NCI-H2171 (cell line): ENCODE measurements at regions not wholly inside any gene's neighbourhood (a gene's known extent, or its start where the extent isn't known, plus 50 kb on each side); places are given as distances from the start of the nearest gene placed in this dataset.

Experiments used
- DNase-seq: peaks from one replicate; lab custom pipeline; 2025; lab: John Stamatoyannopoulos, UW

DNA sequence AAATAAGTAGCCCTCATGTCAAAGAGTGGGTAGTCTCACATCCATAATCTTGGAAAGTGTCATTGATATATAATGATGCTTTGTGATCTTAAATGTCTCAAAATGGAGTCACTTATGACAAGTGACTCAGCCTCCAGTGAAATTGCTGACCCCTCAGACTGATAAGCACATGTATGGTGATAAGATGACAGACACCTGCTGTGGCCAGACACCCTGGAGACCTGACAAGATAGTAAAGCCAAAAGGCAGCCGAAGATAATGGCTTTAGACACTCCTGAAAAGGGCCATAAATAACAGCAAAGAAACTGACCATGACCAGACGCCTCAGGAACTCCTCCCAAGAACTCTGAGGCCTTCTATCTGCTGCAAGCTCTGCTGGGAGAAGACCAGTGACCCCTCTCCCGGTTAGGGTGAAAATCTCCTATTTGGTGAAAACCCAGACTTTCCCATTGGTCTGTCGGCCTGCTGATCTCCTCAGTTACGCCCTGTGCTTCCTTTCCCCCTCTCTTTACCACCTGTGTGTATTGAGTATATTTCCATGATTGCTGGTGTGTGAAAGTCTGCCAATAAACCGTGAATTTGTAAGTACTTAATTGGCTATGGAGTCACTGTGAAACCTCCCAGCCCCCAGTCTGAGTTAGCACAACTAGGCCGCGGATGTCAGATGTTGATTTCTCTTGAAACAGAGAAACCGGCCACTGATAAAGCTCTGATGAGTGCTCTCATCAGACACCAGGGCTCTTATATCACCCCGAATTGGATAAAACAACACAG is 226.7 kb upstream of the MYOCD start:
- no peak for DNase-seq

DNA sequence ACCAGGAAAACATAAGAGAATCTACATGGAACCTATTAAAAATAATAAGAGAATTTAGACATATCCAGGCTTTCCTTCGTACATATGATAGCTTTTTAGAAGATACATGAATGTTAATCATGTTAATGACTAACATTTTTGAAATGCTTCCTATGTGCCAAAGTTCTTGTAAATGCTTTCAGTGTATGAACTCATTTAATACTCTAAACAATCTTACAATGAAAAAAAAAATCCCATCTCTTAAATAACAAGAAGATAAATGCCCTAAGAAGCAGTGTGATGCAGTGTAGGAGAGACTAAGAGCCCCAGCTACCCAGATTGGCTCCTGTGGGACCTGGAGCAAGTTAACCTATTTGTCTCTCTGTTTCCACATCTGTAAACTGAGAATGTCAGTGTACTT is 220.4 kb upstream of the MYOCD start:
- no peak for DNase-seq

DNA sequence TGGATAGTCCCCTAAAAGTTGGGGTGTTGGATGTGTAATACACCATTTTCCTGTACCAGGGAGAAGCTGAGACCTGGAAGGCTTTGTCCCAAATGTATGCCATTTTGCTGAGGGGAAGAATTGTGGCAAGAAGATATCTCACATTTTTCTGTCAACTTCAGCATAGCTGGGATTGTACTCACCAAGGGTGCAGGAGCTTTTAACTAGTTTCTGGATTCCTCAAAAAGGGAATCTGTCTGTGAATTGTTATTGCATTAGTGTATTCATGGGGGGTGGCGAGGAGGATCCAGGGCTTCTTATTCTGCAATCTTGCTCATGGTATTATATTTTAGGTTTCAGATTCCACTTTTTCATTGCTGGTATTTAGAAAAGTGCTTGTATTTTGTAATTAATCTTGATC is 208.2 kb upstream of the MYOCD start:
- no peak for DNase-seq

DNA sequence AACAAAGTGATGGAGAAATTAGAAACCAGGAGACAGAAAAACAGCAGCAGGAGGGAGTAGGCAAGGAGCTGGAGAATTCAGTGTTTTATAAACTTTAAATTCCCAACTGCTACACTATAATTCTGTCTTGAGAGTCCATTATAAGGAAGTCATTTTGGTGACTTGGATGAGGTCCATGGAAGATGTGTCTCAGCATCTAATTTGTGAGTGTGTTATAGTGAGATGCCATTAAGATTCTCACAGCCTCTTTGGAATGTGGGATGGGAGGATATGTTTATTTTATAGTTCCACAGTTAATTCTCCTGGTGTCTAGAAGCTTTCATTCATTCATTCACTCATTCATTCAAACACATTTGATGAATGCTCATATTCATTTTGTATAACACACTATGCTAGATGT is 206.0 kb upstream of the MYOCD start:
- no peak for DNase-seq

DNA sequence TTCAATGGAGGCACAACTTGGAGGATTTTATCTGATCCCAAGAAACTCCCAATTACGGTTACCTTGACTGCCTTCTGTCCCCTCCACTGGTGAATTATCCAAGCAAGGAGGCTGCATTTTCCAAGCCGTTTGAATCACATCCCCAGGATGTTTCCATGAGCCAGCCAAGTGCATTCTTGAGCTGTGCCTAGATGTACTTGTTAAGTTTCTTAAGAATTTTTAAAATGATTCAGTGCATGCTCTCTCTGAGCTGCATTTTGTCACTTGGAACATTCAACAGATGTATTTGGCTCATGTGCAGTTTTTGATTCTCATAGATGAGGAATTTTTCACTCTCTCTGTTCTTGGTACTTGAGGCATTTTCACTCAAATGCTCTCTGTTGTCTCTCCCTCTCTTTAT is 202.6 kb upstream of the MYOCD start:
- DNase-seq, result no peak

DNA sequence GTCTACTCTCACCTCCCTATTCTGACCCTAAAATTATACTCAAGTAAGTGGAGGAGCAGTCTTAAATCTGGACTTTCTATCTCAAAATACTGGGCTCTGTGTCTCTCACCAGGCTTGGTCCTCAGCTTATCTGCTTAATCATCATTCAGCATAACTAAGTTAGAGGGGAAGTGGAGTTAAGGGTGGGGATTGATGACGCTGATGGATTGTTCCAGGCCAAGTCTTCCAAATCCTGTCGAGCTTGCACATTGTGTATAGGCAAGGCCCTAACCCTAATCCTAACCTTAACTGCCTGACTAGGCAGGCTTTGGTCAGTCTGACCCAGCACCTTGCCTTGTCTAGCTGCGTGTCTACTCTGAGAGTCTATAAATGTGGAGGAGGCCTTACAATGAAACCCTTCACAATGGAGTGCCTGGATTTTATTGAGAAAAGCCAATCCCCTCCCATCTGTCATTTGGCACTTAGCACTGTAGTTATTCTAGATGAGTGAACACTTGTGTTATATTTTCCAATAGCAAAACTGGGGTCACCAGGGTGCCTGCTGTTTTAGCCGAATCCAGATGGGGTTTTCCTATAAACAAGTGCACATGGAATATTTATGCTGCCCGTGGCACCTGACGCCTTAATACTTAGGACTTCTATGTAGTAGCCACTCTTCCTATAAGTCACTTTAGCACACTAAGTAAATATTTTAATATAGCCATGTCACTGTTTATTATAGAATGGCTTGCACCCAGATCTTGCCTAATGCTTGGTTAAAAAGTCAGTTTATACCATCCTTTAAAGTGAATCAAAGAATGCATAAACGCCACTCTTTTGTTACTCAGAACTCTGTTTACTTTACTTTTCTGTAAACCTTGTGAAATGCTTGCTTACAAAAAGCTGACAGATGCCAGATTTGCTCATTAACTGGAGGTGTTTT is 193.2 kb upstream of the MYOCD start:
- DNase-seq, result peak; percentile 16

DNA sequence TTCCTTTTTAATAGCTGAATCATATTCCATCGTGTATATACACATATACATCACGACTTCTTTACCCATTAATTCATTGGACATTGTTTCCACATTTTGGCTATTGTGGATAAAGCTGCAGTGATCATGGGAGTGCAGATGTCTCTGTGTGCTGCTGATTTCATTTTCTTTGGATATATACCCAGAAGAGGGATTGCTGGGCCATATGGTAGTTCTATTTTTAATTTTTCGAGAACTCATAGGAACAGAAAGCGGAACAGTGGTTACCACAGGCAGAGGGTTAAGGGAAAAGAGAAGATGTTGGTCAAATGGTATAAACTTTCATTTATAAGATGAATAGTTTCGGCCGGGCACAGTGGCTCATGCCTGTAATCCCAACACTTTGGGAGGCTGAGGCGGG is 187.4 kb upstream of the MYOCD start:
- DNase-seq, result no peak

DNA sequence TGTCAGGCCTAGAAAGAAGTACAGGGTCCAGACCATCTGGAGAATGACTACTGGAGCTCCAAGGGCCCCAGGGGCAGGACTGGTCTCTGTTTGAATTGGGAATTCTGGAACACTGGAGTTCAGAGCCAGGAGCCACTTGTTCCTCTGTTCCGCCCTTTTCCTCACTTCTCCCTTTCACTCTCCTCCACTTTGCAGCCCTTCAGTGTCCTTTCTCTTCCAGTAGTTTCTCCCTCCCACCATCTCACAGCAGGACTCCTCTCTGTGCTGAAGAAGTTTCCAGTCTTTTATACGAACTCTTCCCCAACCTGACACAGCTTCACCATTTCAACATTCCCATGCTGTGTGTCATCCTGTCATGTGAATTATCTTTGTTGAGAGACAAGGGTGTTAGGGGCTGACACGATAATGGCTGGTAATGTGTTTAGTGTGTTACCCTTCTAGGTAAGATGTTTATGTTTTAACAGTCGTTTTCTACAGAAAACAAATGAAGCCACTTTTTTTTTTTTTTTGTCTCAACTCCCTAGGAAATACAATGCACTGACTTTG is 180.3 kb upstream of the MYOCD start:
- no peak for DNase-seq

DNA sequence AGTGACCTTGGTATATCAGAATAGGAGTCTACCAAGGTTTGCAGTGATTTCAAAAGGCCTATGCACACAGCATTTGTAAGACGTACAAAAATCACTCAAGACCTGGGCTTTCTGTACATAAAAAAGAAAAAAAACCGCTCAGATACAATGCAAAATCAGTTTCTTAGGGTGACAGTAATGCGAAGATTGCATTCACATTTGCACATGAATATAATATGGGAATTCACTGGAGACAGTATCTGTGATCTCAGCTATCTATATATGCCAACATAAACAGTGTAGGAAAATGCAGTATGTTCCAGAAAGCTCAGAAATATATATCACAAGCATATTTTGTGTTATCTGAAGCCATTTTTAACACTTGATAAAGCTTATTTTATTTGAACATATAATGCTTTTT is 176.4 kb upstream of the MYOCD start:
- no peak for DNase-seq

DNA sequence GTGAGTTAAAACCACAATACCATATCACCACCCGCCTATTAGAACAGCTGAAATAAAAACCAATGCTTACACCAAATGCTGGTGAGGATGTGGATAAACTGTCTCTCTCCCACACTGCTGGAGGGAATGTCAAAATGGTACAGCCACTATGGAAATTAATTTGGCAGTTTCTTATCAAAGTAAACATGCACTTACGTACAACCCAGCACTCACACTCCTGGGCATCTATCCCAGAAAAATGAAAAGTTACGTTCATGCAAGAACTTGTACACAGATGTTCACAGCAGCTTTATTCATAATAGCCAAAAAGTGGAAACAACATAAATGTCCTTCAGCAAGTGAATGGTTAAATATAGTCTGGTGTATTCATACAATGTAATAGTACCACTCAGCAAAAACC is 173.2 kb upstream of the MYOCD start:
- no peak for DNase-seq

DNA sequence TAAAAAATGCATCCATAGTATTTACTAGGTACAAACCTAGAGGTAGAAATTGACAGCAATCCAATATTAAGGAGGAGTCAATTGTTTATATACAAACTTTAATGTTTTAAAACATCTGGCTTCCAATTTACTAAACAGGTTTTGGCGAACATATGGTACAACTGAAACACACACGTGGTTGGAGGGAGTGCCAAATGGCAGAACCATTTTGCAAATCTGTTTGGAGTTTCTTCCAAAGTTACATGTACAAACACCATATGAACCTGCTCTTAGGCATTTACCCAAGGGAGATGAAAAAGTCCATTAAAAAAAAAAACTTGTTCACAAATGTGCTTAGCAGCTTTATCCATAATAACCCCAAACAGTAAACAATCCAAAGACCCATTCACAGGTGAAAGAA is 159.8 kb upstream of the MYOCD start:
- no peak for DNase-seq

DNA sequence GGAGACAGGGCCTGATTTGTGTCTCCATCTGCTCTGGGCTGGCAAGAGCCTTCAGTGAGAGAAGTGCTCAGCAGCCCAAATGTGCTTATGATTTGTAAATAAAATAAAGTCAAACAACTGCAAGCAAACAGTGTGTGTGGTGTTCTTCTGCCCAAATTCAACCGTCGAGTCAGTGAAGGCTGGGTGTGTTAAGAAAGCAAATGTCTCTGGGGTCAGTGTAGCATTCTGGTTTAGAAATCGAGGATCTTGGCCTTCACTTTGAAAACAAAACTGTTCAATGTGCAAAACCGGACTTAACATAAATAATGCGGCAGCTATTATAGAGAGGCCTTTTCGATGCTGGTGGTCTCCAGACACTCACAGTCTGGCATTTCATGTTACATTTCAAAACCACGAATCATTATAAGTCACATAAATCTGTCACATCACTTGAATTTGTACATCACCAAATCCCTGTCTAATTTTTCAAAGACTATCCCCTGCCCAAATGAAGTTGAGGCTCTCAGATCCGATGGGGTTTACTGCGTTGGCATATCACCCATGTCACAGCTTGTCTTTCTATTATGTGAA is 158.6 kb upstream of the MYOCD start:
- no peak for DNase-seq

DNA sequence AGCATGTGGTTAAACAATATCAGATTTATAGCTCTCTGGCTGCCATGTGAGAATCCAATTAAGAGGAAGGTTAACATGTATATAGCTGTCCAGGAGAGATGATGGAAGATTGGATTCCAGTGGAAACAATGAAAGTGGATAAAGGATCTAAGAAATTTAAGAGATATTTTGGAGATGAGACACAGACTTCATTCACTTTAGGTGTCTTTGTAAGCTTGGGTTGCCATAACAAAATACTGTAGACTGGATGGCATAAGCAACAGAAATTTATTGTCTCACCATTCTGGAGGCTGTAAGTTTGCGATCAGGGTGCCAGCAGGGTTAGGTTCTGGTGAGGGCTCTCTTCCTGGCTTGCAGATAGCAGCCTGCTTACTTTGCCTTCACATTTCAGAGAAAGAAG is 155.9 kb upstream of the MYOCD start:
- no peak for DNase-seq

DNA sequence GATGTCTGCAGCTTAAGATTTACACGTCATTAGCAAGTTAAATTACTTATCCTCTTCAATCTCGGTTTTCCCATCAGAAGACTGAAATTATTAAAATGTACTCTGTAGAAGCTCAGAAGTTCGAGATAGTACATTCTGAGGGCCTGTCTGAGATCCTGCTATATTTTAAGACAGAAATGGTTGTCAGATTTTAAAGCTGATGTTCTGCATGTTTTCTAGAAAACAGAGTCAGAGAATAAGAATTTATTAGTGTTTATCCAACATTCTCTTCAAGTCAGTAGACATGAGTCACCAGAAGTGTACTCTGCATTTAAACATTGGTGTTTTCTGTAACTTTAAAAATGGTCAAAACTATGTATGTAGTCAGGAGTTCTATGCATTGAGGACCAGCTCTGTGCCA is 155.2 kb upstream of the MYOCD start:
- no peak for DNase-seq

DNA sequence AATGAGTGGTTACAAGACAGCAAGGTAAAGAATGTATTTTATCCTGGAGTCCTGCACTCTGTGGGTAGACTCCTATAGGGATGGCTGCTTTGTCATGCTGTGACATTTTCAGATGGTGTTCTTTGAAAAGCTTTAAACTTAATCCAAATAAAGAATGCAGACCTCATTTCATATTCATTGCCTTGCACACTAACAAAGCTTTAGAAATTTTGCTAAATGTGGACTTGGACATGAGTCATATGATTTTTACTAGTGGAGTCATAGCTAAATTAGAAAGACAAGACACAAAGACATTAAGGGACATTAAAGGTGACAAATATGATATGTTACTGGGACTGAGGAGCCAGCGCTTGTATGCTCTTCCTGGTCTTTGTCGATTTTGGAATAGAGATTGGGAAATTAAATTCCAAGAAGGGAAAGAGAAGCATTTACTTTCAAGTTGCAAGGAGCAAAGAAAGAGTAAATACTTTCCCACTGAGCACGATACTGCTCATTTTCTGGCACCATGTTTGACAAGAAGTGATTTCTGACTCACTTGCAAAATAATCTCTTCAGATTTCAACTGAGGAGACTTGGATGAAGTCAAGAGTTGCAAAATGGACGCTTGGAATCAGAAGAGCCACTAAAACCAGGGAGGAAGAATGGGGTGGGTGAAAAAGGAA is 152.9 kb upstream of the MYOCD start:
- DNase-seq, result no peak

DNA sequence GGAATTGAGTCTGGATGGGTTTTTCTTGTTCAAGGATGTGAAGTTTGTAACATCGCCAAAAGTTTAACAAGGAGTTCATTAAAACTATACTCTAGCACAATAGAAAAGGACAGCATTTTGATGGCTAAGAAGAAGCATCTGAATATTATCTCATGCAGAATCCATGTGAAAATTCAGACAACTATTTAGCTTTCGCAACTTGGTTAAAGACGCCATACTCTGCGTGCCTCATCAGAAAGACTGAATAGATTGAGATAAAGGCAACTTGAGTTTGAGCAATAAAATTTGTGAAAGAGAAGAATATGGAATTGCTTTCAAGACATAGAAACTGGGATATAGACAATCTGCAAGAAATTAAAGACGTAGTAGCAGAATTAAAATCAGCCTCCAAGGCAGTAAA is 151.1 kb upstream of the MYOCD start:
- DNase-seq, result no peak

DNA sequence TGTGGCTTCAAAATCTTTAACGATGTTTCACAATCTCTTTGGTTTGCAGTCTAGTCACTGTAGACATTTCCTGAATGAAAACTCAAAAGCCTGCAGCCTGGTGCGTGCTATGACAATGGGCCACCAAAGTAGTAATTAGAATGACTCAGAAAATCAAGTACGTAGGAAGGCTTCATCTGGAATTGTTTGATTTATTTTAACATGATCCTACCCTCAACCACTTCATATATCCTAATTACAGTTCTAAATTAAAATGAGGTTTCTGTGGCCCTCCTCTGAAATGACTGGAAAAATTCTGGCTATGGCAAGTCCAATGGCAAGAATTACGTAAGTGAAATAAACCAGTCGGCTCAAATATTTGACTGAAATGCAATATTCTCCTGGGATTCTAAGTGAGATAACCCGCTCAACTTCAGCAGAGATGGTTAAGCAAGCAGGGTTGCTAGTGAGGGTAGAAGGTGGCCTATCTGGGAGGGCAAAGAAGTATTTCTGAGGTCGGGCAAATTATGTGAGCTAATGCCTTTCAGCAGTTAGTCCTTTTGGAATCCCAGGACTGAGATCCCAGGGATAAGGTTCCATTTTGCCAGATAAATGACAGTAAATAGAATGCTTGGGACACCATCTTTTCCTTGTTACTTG is 145.6 kb upstream of the MYOCD start:
- no peak for DNase-seq

DNA sequence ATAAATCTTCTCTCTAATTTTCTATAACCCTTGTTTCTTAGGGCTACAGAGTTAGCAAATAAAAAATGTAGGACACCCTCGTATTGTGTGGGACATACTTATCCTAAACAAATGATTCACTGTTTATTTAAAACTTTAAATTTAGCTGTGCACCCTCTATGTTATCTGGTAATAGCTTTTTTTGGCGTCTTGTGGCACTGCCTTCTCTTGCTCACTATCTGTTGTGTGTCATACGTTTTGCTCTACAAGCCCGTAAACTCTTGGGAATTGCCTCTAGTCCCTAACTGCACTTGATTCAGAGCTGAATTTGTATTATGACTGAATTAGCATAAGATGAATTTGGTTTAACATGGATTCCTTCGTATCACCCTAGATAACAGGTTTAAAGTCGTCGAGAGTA is 144.3 kb upstream of the MYOCD start:
- DNase-seq, result no peak

DNA sequence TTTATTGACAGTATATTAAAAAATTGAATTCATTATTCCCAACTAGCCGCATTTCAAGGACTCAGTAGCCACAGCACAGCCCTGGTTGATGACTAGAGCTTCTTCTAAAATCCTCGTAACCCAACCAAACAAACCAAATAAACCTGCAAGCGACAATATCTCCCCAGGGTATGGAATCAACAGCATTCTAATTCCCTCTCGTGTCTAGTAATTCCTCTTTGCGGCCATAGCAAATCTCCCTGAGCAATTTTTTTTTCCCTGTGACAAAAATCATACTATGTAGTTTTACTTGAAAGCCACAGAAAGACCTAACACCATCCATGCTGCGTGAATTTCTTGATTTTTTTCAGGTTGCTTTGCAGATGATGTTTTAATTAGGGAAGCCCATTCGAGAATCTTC is 143.4 kb upstream of the MYOCD start:
- no peak for DNase-seq

DNA sequence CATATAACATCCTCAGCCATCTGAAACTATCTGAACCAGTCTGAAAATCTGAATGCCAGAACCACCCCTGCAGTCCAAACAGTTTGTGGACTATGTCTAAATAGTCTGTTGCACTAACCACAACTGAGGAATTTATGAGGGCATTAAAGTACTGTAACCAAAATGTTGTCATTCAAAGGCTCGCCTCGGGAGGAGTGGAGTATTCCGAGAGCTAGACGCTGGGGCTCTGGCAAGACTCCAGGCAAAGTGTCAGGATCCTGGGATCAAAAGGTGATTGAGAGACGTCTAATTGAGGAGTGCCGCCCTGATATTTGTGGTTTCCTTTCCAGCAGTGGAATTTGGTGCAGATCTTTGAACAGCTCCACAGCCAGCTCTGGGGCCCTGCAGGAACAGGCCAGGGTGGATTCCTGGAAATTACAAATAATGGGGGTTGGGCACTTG is 142.9 kb upstream of the MYOCD start:
- DNase-seq, result no peak

DNA sequence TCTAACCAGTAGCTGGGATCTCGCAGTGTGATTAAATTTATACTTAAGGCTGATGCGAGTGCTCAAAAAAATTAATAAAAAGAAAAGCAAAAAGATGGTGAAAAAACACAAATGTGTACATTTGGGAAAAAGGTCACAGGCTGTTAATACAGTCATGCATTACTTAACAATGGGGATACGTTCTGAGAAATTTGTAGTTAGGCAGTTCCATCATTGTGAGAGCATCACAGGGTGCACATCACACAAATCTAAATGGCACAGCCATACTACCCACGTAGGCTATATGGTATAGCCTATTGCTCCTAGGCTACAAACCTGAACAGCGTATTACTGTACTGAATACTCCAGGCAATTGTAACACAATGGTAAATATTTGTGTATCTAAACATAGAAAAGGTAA is 142.4 kb upstream of the MYOCD start:
- no peak for DNase-seq

DNA sequence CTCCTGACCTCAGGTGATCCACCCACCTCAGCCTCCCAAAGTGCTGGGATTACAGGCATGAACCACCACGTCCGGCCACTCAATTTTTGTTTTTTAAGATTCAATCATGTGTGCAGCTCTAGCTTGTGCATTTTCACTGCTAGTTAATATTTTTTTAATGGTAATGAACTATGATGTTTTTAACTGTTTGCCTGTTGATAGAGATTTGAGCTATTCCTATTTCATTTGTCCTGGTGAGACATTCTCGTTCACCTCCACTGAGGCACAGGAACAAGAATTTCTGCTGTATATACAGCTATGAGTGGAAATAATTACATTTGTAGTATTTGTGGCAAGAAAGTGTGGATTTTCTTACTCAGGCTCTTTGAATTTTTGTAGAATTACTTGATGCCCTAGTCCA is 137.7 kb upstream of the MYOCD start:
- no peak for DNase-seq
